DND-41 (cell line): ENCODE measurements at regions not wholly inside any gene's neighbourhood (a gene's known extent, or its start where the extent isn't known, plus 50 kb on each side); places are given as distances from the start of the nearest gene placed in this dataset.

ENCODE experiments used
- ATAC-seq: fragments of 200-7000 bp; cut with Tn5 transposase; 3 replicates; pipeline ENCODE4 v1.9.1; 2021; ENCODE audit warnings: low read depth; ENCODE audit not compliant: insufficient read depth
- DNase-seq: peaks from one replicate; pipeline ENCODE4 v3.0.0-alpha.2; 2020
- H2AFZ ChIP-seq: 2 replicates; pipeline ENCODE4 v1.6.0; 2012; ENCODE audit warnings: low read depth, low read length
- H3K27ac ChIP-seq: 2 replicates; pipeline ENCODE4 v1.5.1; 2012; ENCODE audit warnings: low read length, inconsistent platforms
- H3K27me3 ChIP-seq: fragments of 200-600 bp; sonication (generic); 2 replicates; pipeline ENCODE4 v1.6.0; 2012; ENCODE audit warnings: low read length, mild to moderate bottlenecking, inconsistent platforms; ENCODE audit not compliant: insufficient read depth, poor library complexity
- H3K36me3 ChIP-seq: 2 replicates; pipeline ENCODE4 v1.5.1; 2012; ENCODE audit warnings: low read length, inconsistent platforms; ENCODE audit not compliant: insufficient read depth
- H3K4me1 ChIP-seq: 2 replicates; pipeline ENCODE4 v1.5.1; 2012; ENCODE audit warnings: mild to moderate bottlenecking, low read length; ENCODE audit not compliant: insufficient read depth
- H3K4me2 ChIP-seq: 2 replicates; pipeline ENCODE4 v1.6.0; 2012; ENCODE audit warnings: mild to moderate bottlenecking, moderate library complexity, low read length, inconsistent platforms; ENCODE audit not compliant: insufficient read depth
- H3K4me3 ChIP-seq, 2 experiments: fragments of 200-600 bp in 1 of 2; shearing (Covaris generic) in 1 of 2; 2 replicates each; pipeline ENCODE4 v1.5.1; 2012 to 2016; ENCODE audit warnings: inconsistent platforms in 2 of 2, low read length in 2 of 2, mild to moderate bottlenecking in 2 of 2, low read depth in 1 of 2, moderate library complexity in 1 of 2
- H3K79me2 ChIP-seq: 2 replicates; pipeline ENCODE4 v1.6.0; 2012; ENCODE audit warnings: low read length, inconsistent platforms; ENCODE audit not compliant: insufficient read depth
- H3K9ac ChIP-seq: 2 replicates; pipeline ENCODE4 v1.6.0; 2012; ENCODE audit warnings: low read depth, mild to moderate bottlenecking, inconsistent platforms, low read length, moderate library complexity
- H3K9me3 ChIP-seq: 2 replicates; pipeline ENCODE4 v1.5.1; 2012; ENCODE audit warnings: low read length, moderate library complexity, mild to moderate bottlenecking, inconsistent platforms; ENCODE audit not compliant: insufficient read depth, severe bottlenecking
- H4K20me1 ChIP-seq: 2 replicates; pipeline ENCODE4 v1.6.0; 2012; ENCODE audit warnings: low read length; ENCODE audit not compliant: insufficient read depth
- CTCF ChIP-seq: IDR thresholded peaks from 2 replicates; pipeline ENCODE4 v1.5.1; 2012; ENCODE audit warnings: borderline replicate concordance, low read length, moderate library complexity, mild to moderate bottlenecking; ENCODE audit not compliant: poor library complexity, severe bottlenecking; ENCODE audit errors: extremely low read depth
- EZH2 ChIP-seq: IDR thresholded peaks from 3 replicates; pipeline ENCODE4 v1.6.1; 2012; ENCODE audit warnings: borderline replicate concordance, low read depth, mild to moderate bottlenecking, moderate library complexity, low read length, inconsistent platforms; ENCODE audit not compliant: severe bottlenecking

- no peak for DNase-seq
- Histone ChIP-seq H3K27ac (no peak overlapping the region), H3K4me2 (no peak overlapping the region), H3K27me3 (no peaks in the 10 kb centered on the region), H3K79me2 (no peaks in the 10 kb centered on the region), H3K4me1 (no peaks in the 10 kb centered on the region), H4K20me1 (no peaks in the 10 kb centered on the region), H3K9ac (no peak overlapping the region), H3K36me3 (no peaks in the 10 kb centered on the region), H2AFZ (no peak overlapping the region), H3K9me3 (no peaks in the 10 kb centered on the region), H3K4me3 (no peak overlapping the region)
- no peak for ATAC-seq
- TF ChIP-seq EZH2 (no peak), CTCF (no peak)
Observed at GRCh38 chr6:8177721-8178120, 75.4 kb upstream of the EEF1E1 start.

- H3K27ac ChIP-seq: no peak overlapping the region
- no peak overlapping the region for H3K9ac ChIP-seq
- H3K4me3 ChIP-seq: no peak overlapping the region
- H3K4me2 ChIP-seq: no peak overlapping the region
- no peaks in the 10 kb centered on the region for H3K9me3 ChIP-seq
- H3K27me3 ChIP-seq: no peaks in the 10 kb centered on the region
- no peak for TF ChIP-seq CTCF
- no peak for TF ChIP-seq EZH2
- no peak for ATAC-seq
- H4K20me1 ChIP-seq: no peaks in the 10 kb centered on the region
- DNase-seq: no peak
- H2AFZ ChIP-seq: no peak overlapping the region
- no peaks in the 10 kb centered on the region for H3K79me2 ChIP-seq
- H3K4me1 ChIP-seq: no peaks in the 10 kb centered on the region
- H3K36me3 ChIP-seq: no peaks in the 10 kb centered on the region
Observed at GRCh38 chr6:8175046-8175777, 72.9 kb upstream of the EEF1E1 start.

- Histone ChIP-seq H3K27me3 (no peaks in the 10 kb centered on the region), H3K27ac (no peak overlapping the region), H3K4me1 (no peaks in the 10 kb centered on the region), H3K79me2 (no peaks in the 10 kb centered on the region), H2AFZ (no peak overlapping the region), H3K9me3 (no peaks in the 10 kb centered on the region), H3K4me2 (no peak overlapping the region), H4K20me1 (no peaks in the 10 kb centered on the region), H3K9ac (no peak overlapping the region), H3K36me3 (no peaks in the 10 kb centered on the region), H3K4me3 (no peak overlapping the region)
- DNase-seq: no peak
- TF ChIP-seq EZH2 (no peak), CTCF (no peak)
- ATAC-seq: no peak
Observed at GRCh38 chr6:8174571-8174970, 72.2 kb upstream of the EEF1E1 start.

GRCh38 chr6:8172530-8172929 lies 70.2 kb upstream of the EEF1E1 start:
- no peak for ATAC-seq
- H3K4me1 ChIP-seq: no peaks in the 10 kb centered on the region

More at GRCh38 chr6:8172530-8172929, 70.2 kb upstream of the EEF1E1 start:
- DNase-seq: no peak
- no peaks in the 10 kb centered on the region for H3K36me3 ChIP-seq
- H3K4me3 ChIP-seq: no peak overlapping the region
- H3K4me2 ChIP-seq: no peak overlapping the region
- no peak overlapping the region for H2AFZ ChIP-seq
- no peak overlapping the region for H3K27ac ChIP-seq
- no peaks in the 10 kb centered on the region for H3K27me3 ChIP-seq
- no peaks in the 10 kb centered on the region for H3K9me3 ChIP-seq
- no peaks in the 10 kb centered on the region for H4K20me1 ChIP-seq
- no peak overlapping the region for H3K9ac ChIP-seq
- no peaks in the 10 kb centered on the region for H3K79me2 ChIP-seq
- TF ChIP-seq CTCF: no peak
